RWPE2 (cell line): ENCODE measurements at regions not wholly inside any gene's neighbourhood (a gene's known extent, or its start where the extent isn't known, plus 50 kb on each side); places are given as distances from the start of the nearest gene placed in this dataset.

Experiments
- ATAC-seq: fragments of 200-7000 bp; cut with Tn5 transposase; 3 replicates; pipeline ENCODE4 v1.9.1; 2021; ENCODE audit warnings: low read depth
- DNase-seq: peaks from one replicate; pipeline ENCODE4 v3.0.0-alpha.2; 2020; ENCODE audit warnings: low spot score
- H3K27ac ChIP-seq: fragments of 450-650 bp; 2 replicates; pipeline ENCODE4 v1.5.1; 2017; ENCODE audit warnings: mild to moderate bottlenecking; ENCODE audit not compliant: poor library complexity, severe bottlenecking
- H3K27me3 ChIP-seq: fragments of 250-450 bp; sonication (Bioruptor Pico); 2 replicates; pipeline ENCODE4 v1.5.1; 2021; ENCODE audit warnings: mild to moderate bottlenecking, moderate library complexity; ENCODE audit not compliant: insufficient read depth, poor library complexity, severe bottlenecking
- H3K36me3 ChIP-seq: fragments of 250-450 bp; sonication (Bioruptor Pico); 2 replicates; pipeline ENCODE4 v1.5.1; 2020; ENCODE audit warnings: low read depth, mild to moderate bottlenecking, moderate library complexity
- H3K4me1 ChIP-seq: fragments of 250-450 bp; sonication (Bioruptor Pico); 2 replicates; pipeline ENCODE4 v1.5.1; 2021; ENCODE audit warnings: mild to moderate bottlenecking, moderate library complexity; ENCODE audit not compliant: insufficient read depth, poor library complexity, severe bottlenecking
- H3K4me3 ChIP-seq: fragments of 250-450 bp; sonication (Bioruptor Pico); 2 replicates; pipeline ENCODE4 v1.5.1; 2021; ENCODE audit warnings: mild to moderate bottlenecking, moderate library complexity; ENCODE audit not compliant: severe bottlenecking
- H3K9me3 ChIP-seq: fragments of 250-450 bp; sonication (Bioruptor Pico); 2 replicates; pipeline ENCODE4 v1.5.1; 2021; ENCODE audit warnings: mild to moderate bottlenecking, moderate library complexity; ENCODE audit not compliant: severe bottlenecking
- TF ChIP-seq, protein P1 (sequence below): fragments of 450-650 bp; IDR thresholded peaks from one replicate; pipeline ENCODE4 v1.5.1; 2017; ENCODE audit warnings: mild to moderate bottlenecking, moderate library complexity; ENCODE audit not compliant: poor library complexity, severe bottlenecking

DNA sequence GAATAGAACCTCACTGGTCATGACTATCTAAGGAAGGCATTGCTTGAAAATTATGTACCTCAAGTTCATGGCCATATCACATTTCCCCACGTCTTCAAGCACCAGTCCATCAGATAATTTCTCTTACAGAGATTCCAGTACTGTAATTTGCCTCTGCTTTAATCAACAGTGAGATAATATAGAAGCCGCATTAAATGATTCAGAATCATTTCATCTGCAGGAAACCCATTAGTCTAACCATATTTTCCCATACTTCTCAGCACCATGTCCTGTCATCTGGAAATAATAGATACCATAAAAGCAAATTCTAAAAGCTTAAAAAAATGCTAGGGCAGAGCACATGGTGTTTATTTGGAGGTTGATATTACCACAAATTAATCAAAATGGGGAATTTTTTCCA lies 310.3 kb upstream of the SLIT2 start:
- TF ChIP-seq, protein P1, sequence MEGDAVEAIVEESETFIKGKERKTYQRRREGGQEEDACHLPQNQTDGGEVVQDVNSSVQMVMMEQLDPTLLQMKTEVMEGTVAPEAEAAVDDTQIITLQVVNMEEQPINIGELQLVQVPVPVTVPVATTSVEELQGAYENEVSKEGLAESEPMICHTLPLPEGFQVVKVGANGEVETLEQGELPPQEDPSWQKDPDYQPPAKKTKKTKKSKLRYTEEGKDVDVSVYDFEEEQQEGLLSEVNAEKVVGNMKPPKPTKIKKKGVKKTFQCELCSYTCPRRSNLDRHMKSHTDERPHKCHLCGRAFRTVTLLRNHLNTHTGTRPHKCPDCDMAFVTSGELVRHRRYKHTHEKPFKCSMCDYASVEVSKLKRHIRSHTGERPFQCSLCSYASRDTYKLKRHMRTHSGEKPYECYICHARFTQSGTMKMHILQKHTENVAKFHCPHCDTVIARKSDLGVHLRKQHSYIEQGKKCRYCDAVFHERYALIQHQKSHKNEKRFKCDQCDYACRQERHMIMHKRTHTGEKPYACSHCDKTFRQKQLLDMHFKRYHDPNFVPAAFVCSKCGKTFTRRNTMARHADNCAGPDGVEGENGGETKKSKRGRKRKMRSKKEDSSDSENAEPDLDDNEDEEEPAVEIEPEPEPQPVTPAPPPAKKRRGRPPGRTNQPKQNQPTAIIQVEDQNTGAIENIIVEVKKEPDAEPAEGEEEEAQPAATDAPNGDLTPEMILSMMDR, result no peak
- no peaks in the 10 kb centered on the region for H3K27me3 ChIP-seq
- ATAC-seq, result no peak
- no peaks in the 10 kb centered on the region for H3K36me3 ChIP-seq
- DNase-seq, result no peak
- H3K27ac ChIP-seq, result no peak overlapping the region
- no peaks in the 10 kb centered on the region for H3K9me3 ChIP-seq
- no peak overlapping the region for H3K4me3 ChIP-seq
- H3K4me1 ChIP-seq, result peaks cover 23% of the 10 kb centered on the region

DNA sequence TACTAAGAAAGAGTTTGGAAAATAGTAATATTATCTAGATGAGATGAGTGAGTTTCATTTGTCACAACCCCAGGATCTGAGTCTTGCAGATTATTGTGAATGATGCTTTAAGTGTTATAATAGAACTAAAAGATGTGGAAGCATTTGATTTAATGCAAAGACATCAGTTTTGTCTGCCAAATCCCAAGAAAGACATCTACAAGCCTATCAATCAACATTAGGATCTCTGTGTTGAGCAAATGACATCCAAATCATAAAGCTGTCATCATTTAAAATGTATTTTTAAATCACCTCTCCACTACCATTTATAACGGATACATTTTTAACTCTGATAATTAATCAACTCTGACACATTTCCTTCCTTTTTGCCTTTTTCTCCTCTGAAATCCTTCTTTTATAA lies 310.8 kb upstream of the SLIT2 start:
- ATAC-seq (no peak), DNase-seq (no peak)
- TF ChIP-seq, protein P1, result no peak
- Histone ChIP-seq H3K27ac (no peak overlapping the region), H3K36me3 (no peaks in the 10 kb centered on the region), H3K4me1 (peaks cover 21% of the 10 kb centered on the region), H3K4me3 (no peak overlapping the region), H3K9me3 (no peaks in the 10 kb centered on the region), H3K27me3 (no peaks in the 10 kb centered on the region)

DNA sequence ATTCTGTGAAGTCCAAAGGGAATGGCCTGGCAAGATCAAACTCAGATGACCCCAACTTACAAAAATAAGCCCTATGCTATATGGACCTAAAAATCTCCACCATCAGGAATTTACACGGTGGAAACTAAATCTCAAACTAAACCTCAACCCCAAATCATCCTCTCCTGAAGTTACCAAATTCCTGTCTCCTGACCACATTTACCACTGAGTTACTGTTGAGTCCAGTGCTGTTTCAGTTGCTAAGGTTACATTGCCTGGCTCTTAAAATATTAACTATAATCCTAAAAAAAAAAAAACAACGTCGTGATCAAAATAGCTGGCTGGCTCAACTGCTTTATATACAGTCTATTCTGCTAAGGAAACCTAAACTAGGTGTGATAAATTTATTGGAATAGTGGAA lies 315.2 kb upstream of the SLIT2 start:
- TF ChIP-seq, protein P1, result no peak
- H3K4me1 ChIP-seq, result no peaks in the 10 kb centered on the region
- H3K4me3 ChIP-seq, result no peak overlapping the region
- no peaks in the 10 kb centered on the region for H3K9me3 ChIP-seq
- DNase-seq, result no peak
- no peak for ATAC-seq
- H3K27ac ChIP-seq, result no peak overlapping the region
- no peaks in the 10 kb centered on the region for H3K27me3 ChIP-seq
- H3K36me3 ChIP-seq, result no peaks in the 10 kb centered on the region

DNA sequence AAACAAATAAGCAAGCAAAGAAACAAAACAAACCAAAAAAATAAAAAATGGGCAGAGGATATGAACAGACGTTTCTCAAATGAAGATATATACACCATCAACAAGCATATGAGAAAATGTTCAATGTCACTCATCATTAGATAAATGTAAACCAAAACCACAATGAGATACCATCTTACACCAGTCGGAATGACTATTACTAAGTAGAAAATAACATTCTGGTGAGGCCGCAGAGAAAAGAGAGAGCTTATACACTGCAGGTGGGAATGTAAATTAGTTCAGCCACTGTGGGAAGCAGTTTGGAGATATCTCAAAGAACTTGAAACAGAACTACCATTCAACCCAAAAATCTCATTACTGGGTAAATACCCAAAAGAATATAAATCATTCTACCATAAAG lies 321.0 kb upstream of the SLIT2 start:
- no peaks in the 10 kb centered on the region for H3K4me1 ChIP-seq
- DNase-seq, result no peak
- no peaks in the 10 kb centered on the region for H3K36me3 ChIP-seq
- H3K4me3 ChIP-seq, result no peak overlapping the region
- H3K9me3 ChIP-seq, result no peaks in the 10 kb centered on the region
- no peak for ATAC-seq
- no peaks in the 10 kb centered on the region for H3K27me3 ChIP-seq
- TF ChIP-seq, protein P1, result no peak
- H3K27ac ChIP-seq, result no peak overlapping the region

DNA sequence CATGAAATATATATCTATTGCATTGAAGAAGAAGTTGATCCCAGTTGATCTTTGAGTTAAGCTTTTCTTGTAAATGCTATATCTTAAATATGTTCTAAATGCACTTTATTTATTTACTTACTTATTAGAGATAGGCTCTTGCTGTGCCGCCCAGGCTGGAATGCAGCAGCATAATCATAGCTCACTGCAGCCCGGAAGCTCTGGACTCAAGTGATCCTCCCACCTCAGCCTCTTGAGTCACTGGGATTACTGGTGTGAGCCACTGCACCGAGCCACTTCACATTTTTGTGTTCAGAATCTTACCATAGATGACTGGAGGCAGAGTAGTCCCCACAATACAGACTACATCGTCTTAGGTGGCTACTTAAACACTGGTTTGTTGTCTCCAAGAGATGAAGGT lies 324.3 kb upstream of the SLIT2 start:
- no peaks in the 10 kb centered on the region for H3K27me3 ChIP-seq
- H3K4me1 ChIP-seq, result peaks cover 5% of the 10 kb centered on the region
- no peak for DNase-seq
- no peak overlapping the region for H3K27ac ChIP-seq
- H3K36me3 ChIP-seq, result no peaks in the 10 kb centered on the region
- no peak overlapping the region for H3K4me3 ChIP-seq
- TF ChIP-seq, protein P1, result no peak
- no peaks in the 10 kb centered on the region for H3K9me3 ChIP-seq
- ATAC-seq, result no peak
